Right cardiac atrium (tissue), 5 donors: ENCODE measurements at regions not wholly inside any gene's neighbourhood (a gene's known extent, or its start where the extent isn't known, plus 50 kb on each side); places are given as distances from the start of the nearest gene placed in this dataset.

Source experiments
- ATAC-seq, 2 donors: fragments of 200-7000 bp; cut with Tn5 transposase; one replicate each; pipeline versions ENCODE4 v1.8.0 to v1.9.1; 2020; ENCODE audit warnings: moderate library complexity in 2 of 2, mild to moderate bottlenecking in 1 of 2
- DNase-seq, 3 donors: peaks; one replicate each; pipeline ENCODE4 v3.0.0-alpha.2; 2020
- H3K27ac ChIP-seq: one replicate; pipeline ENCODE4 v1.5.1; 2013; ENCODE audit warnings: mild to moderate bottlenecking, low read length, control low read depth, moderate library complexity
- H3K27me3 ChIP-seq: one replicate; pipeline ENCODE4 v1.6.1; 2013; ENCODE audit not compliant: control insufficient read depth, insufficient read depth
- H3K4me1 ChIP-seq: one replicate; pipeline ENCODE4 v1.6.1; 2013; ENCODE audit warnings: low read length; ENCODE audit not compliant: control insufficient read depth, insufficient read depth
- H3K4me3 ChIP-seq: one replicate; pipeline ENCODE4 v1.5.1; 2013; ENCODE audit warnings: low read length, control low read depth
- H3K9me3 ChIP-seq: one replicate; pipeline ENCODE4 v1.6.1; 2013; ENCODE audit warnings: low read length; ENCODE audit not compliant: control insufficient read depth
- WGBS: extraction: QIAGEN DNeasy Blood & Tissue Kit; methylation state at CpG from one replicate; pipeline ENCODE4 v1.1.7; 2013; 5-methylcytosine and 5-hydroxymethylcytosine counted together
- intact Hi-C, 4 donors: fragments of 100-400 bp; cut with DNase I; formaldehyde crosslinking; loops; one replicate each; pipeline versions ENCODE4 v1.11.0 to v1.14.0; 2022 to 2023
- donor health status: healthy with polysubstance abuse.
- donor health status: DM: no; HTN: yes; CAD: no.
- donor health status: DM: no; HTN: no; CAD: no.
- donor health status: DM: no; HTN: yes; CAD: no; lungs with severe emphysema.
- donor health status: DM: yes; HTN: yes; CAD: no.

- no peak overlapping the region for H3K27ac ChIP-seq
- 53% methylated on average over 3 of the region's 3 CpGs for WGBS
- H3K9me3 ChIP-seq = no peaks in the 10 kb centered on the region
- no peak for ATAC-seq
- no peaks in the 10 kb centered on the region for H3K27me3 ChIP-seq
- H3K4me1 ChIP-seq = no peaks in the 10 kb centered on the region
- intact Hi-C loops = no loop called here
- no peak overlapping the region for H3K4me3 ChIP-seq
- no peak for DNase-seq
Measured at GRCh38 chr10:123409426-123409825, 255.2 kb downstream of the BUB3 start.

GRCh38 chr10:123409884-123410283, 255.7 kb downstream of the BUB3 start:
- H3K4me3 ChIP-seq = no peak overlapping the region
- DNase-seq = no peak
- H3K27ac ChIP-seq = no peak overlapping the region
- WGBS = 79% methylated on average over 6 of the region's 6 CpGs
- no peaks in the 10 kb centered on the region for H3K9me3 ChIP-seq
- H3K4me1 ChIP-seq = no peaks in the 10 kb centered on the region
- no peaks in the 10 kb centered on the region for H3K27me3 ChIP-seq
- ATAC-seq = no peak
- intact Hi-C loops = no loop called here

- Histone ChIP-seq H3K4me1 (no peaks in the 10 kb centered on the region), H3K27me3 (peaks cover 4% of the 10 kb centered on the region), H3K4me3 (no peak overlapping the region), H3K27ac (no peak overlapping the region), H3K9me3 (no peaks in the 10 kb centered on the region)
- DNase-seq (no peak), ATAC-seq (no peak)
- WGBS = 82% methylated on average over 2 of the region's 2 CpGs
- intact Hi-C loops = no loop called here
Measured at GRCh38 chr10:123413353-123413752, 252.8 kb upstream of the GPR26 start.

GRCh38 chr10:123415523-123415922, 250.6 kb upstream of the GPR26 start:
- ATAC-seq = no peak
- no peaks in the 10 kb centered on the region for H3K4me1 ChIP-seq
- intact Hi-C loops = no loop called here
- H3K9me3 ChIP-seq = no peaks in the 10 kb centered on the region
- no peak for DNase-seq
- no peak overlapping the region for H3K27ac ChIP-seq
- peaks cover 4% of the 10 kb centered on the region for H3K27me3 ChIP-seq
- 71% methylated on average over 4 of the region's 4 CpGs for WGBS
- no peak overlapping the region for H3K4me3 ChIP-seq

GRCh38 chr10:123417414-123417813, 248.7 kb upstream of the GPR26 start:
- Histone ChIP-seq H3K4me3 (no peak overlapping the region), H3K4me1 (no peaks in the 10 kb centered on the region), H3K9me3 (no peaks in the 10 kb centered on the region), H3K27me3 (peaks cover 4% of the 10 kb centered on the region), H3K27ac (no peak overlapping the region)
- DNase-seq (no peak), ATAC-seq (no peak)
- intact Hi-C loops = no loop called here
- 73% methylated on average over 2 of the region's 2 CpGs for WGBS

- ATAC-seq = no peak
- H3K4me1 ChIP-seq = no peaks in the 10 kb centered on the region
- H3K27ac ChIP-seq = no peak overlapping the region
- no peak overlapping the region for H3K4me3 ChIP-seq
- H3K27me3 ChIP-seq = peaks cover 4% of the 10 kb centered on the region
- H3K9me3 ChIP-seq = no peaks in the 10 kb centered on the region
- DNase-seq = no peak
- intact Hi-C loops = no loop called here
- 80% methylated on average over 2 of the region's 2 CpGs for WGBS
Measured at GRCh38 chr10:123421461-123421860, 244.7 kb upstream of the GPR26 start.

GRCh38 chr10:123422261-123422660, 243.9 kb upstream of the GPR26 start:
- Histone ChIP-seq H3K27ac (no peak overlapping the region), H3K9me3 (no peaks in the 10 kb centered on the region), H3K27me3 (no peaks in the 10 kb centered on the region), H3K4me1 (no peaks in the 10 kb centered on the region), H3K4me3 (no peak overlapping the region)
- intact Hi-C loops = no loop called here
- WGBS = 86% methylated on average over 5 of the region's 5 CpGs
- no peak for DNase-seq
- ATAC-seq = no peak

GRCh38 chr10:123424537-123424936, 241.6 kb upstream of the GPR26 start:
- H3K9me3 ChIP-seq = no peaks in the 10 kb centered on the region
- ATAC-seq (no peak), DNase-seq (no peak)
- WGBS = 82% methylated on average over 6 of the region's 6 CpGs
- no peaks in the 10 kb centered on the region for H3K27me3 ChIP-seq
- no peaks in the 10 kb centered on the region for H3K4me1 ChIP-seq
- H3K27ac ChIP-seq = no peak overlapping the region
- H3K4me3 ChIP-seq = no peak overlapping the region
- intact Hi-C loops = no loop called here

GRCh38 chr10:123425680-123426079, 240.5 kb upstream of the GPR26 start:
- ATAC-seq (no peak), DNase-seq (no peak)
- no peak overlapping the region for H3K4me3 ChIP-seq
- no peaks in the 10 kb centered on the region for H3K9me3 ChIP-seq
- WGBS = 71% methylated on average over 6 of the region's 6 CpGs
- no peaks in the 10 kb centered on the region for H3K4me1 ChIP-seq
- intact Hi-C loops = no loop called here
- no peaks in the 10 kb centered on the region for H3K27me3 ChIP-seq
- no peak overlapping the region for H3K27ac ChIP-seq

GRCh38 chr10:123427165-123427786, 238.9 kb upstream of the GPR26 start:
- DNase-seq (peak in 2 of 3 donors; percentile 17 to 44), ATAC-seq (no peak)
- Histone ChIP-seq H3K4me1 (no peaks in the 10 kb centered on the region), H3K4me3 (no peak overlapping the region), H3K27me3 (no peaks in the 10 kb centered on the region), H3K27ac (no peak overlapping the region), H3K9me3 (no peaks in the 10 kb centered on the region)
- WGBS = 64% methylated on average over 14 of the region's 14 CpGs
- intact Hi-C loops = no loop called here

GRCh38 chr10:123428391-123428790, 237.8 kb upstream of the GPR26 start:
- no peak overlapping the region for H3K27ac ChIP-seq
- H3K4me3 ChIP-seq = no peak overlapping the region
- no peak for ATAC-seq
- 43% methylated on average over 11 of the region's 11 CpGs for WGBS
- intact Hi-C loops = no loop called here
- no peaks in the 10 kb centered on the region for H3K4me1 ChIP-seq
- no peak for DNase-seq
- H3K27me3 ChIP-seq = no peaks in the 10 kb centered on the region
- H3K9me3 ChIP-seq = no peaks in the 10 kb centered on the region

- Histone ChIP-seq H3K4me3 (no peak overlapping the region), H3K9me3 (no peaks in the 10 kb centered on the region), H3K27me3 (no peaks in the 10 kb centered on the region), H3K4me1 (no peaks in the 10 kb centered on the region), H3K27ac (no peak overlapping the region)
- intact Hi-C loops = no loop called here
- WGBS = 73% methylated on average over 14 of the region's 14 CpGs
- ATAC-seq (no peak), DNase-seq (no peak)
Measured at GRCh38 chr10:123429706-123430221, 236.4 kb upstream of the GPR26 start.
